Activated naive CD8-positive, alpha-beta T cell (primary cell): ENCODE measurements at regions not wholly inside any gene's neighbourhood (a gene's known extent, or its start where the extent isn't known, plus 50 kb on each side); places are given as distances from the start of the nearest gene placed in this dataset.
"Not testable (repeated sequence)": the region's sequence is repeated elsewhere in the genome, so short reads cannot be mapped to it uniquely, and the experiment has no call there.

ENCODE experiments used
- H3K27ac Mint-ChIP-seq: one replicate; pipeline ENCODE4 v1.8.0; 2021; ENCODE audit warnings: mixed read lengths
- H3K27me3 Mint-ChIP-seq: one replicate; pipeline ENCODE4 v1.8.0; 2021; ENCODE audit warnings: mixed read lengths
- H3K36me3 Mint-ChIP-seq: one replicate; pipeline ENCODE4 v1.8.0; 2021; ENCODE audit warnings: mixed read lengths
- H3K4me1 Mint-ChIP-seq: one replicate; pipeline ENCODE4 v1.8.0; 2021; ENCODE audit warnings: low read depth, mixed read lengths
- H3K4me3 Mint-ChIP-seq: one replicate; pipeline ENCODE4 v1.8.0; 2021; ENCODE audit warnings: mild to moderate bottlenecking, mixed read lengths
- H3K9me3 Mint-ChIP-seq: one replicate; pipeline ENCODE4 v1.8.0; 2021; ENCODE audit warnings: low read depth, mixed read lengths

DNA sequence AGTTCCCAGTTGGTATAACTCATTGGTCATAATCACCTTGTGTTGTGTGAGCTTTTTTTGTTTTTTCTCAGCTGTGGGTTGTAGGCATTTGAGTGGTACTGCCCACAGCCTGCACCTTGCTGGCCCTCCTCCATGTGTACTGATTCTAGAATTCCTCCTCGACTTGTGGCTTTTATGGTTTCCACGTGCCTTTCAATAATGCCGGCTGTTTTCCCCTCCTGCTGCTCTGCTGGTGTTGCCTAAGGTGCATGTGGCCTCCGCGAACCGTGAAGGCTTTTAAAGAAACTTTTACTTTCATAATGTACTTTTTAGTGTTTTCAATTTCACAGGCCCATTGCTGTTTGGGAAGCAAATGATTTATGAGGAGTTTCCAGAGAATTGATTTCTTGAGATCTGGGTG, 518.0 kb downstream of the REEP3 start:
- Mint-ChIP-seq H3K36me3 (no peaks in the 10 kb centered on the region), H3K4me3 (no peak overlapping the region), H3K27me3 (peaks cover 6% of the 10 kb centered on the region), H3K27ac (no peak overlapping the region), H3K4me1 (peaks cover 6% of the 10 kb centered on the region), H3K9me3 (no peaks in the 10 kb centered on the region)

DNA sequence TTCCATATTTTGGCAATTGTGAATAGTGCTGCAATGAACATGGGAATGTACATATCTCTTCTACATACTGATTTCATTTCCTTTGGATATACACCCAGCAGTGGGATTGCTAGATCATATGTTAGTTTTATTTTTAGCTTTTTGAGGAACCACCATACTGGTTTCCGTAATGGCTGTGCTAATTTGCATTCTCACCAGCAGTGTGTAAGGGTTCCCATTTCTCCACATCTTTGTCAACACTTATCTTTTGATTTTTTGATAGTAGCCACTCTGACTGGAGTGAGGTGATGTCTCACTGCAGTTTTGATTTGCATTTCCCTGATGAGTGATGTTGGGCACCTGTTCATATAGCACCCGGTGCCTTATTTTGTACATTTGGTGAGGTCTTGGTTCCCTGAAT, 519.6 kb downstream of the REEP3 start:
- Mint-ChIP-seq H3K9me3 (no peaks in the 10 kb centered on the region), H3K36me3 (no peaks in the 10 kb centered on the region), H3K4me1 (peaks cover 6% of the 10 kb centered on the region), H3K27me3 (peaks cover 4% of the 10 kb centered on the region), H3K27ac (no peak overlapping the region), H3K4me3 (no peak overlapping the region)

DNA sequence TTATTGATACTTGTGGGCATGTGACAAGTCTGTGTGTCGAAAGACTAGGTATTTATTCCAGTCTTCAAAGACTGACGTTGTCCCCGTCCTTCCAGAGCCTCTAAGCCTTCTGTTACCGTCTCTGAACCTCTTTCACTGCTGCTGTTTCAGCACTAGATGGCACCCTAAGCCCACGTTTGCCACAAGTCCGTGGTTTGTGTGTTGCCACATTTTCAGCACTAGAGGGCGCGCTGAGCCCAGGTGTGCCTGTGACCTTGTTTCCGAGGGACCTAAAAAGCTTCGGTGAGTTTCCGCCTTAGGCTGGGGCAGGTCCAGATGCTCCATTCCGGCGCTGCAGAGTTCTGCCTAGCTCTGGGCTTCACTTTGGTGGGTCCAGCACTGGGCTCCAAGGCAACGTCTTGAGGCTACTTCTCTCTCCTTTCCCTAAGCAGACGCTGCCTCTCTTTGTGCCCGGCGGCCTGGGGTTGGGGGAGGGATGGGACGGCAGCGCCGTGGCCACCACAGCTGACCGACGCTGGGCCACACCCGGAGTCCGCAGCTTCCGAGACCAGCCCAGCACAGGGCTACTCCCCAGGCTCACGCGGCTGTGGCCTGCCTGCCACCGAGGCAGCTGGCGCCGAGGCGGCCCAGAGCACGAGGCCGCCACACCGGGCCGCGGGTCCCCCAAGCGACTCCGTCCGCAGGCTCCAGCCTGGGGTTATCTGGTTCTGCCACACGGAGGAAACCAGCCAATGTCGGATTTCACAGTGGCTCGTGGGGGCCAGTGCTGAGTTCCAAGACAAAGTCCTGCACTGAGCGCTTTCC, 520.2 kb downstream of the REEP3 start:
- peak overlapping the region; percentile 66 for H3K4me3 Mint-ChIP-seq
- no peaks in the 10 kb centered on the region for H3K36me3 Mint-ChIP-seq
- H3K27me3 Mint-ChIP-seq: peaks cover 4% of the 10 kb centered on the region
- no peaks in the 10 kb centered on the region for H3K9me3 Mint-ChIP-seq
- no peak overlapping the region for H3K27ac Mint-ChIP-seq
- H3K4me1 Mint-ChIP-seq: peaks cover 6% of the 10 kb centered on the region

DNA sequence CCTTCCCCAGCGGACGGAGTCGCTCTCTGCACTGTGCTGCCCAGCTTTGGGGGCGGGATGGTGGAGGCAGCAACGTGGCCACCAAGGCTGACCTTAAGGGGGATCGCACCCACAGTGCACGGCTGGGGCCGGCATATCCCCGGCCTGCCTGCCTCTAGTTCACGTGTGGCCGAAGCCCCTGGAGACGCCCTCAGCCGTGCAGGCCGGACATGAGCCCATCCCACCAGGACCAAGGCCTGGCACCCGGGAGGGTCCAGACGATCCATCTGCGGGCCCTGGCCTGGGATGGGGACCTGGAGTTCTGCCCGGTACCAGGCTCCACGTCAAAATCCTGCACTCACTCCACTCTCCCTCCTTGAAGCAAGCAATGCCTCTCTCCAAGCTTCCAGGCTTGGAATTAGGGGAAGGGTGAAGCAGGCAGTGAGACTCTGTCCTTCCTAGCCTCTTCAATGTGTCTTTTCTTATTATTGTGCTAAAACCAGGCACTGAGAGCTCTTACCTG, 520.8 kb downstream of the REEP3 start:
- H3K4me1 Mint-ChIP-seq: peaks cover 6% of the 10 kb centered on the region
- H3K9me3 Mint-ChIP-seq: no peaks in the 10 kb centered on the region
- no peaks in the 10 kb centered on the region for H3K36me3 Mint-ChIP-seq
- H3K27me3 Mint-ChIP-seq: peaks cover 4% of the 10 kb centered on the region
- H3K4me3 Mint-ChIP-seq: peak overlapping the region; percentile 56
- H3K27ac Mint-ChIP-seq: no peak overlapping the region

- H3K4me3 Mint-ChIP-seq: no peak overlapping the region
- H3K9me3 Mint-ChIP-seq: no peaks in the 10 kb centered on the region
- no peak overlapping the region for H3K27ac Mint-ChIP-seq
- H3K27me3 Mint-ChIP-seq: peaks cover 2% of the 10 kb centered on the region
- peaks cover 6% of the 10 kb centered on the region for H3K4me1 Mint-ChIP-seq
- H3K36me3 Mint-ChIP-seq: no peaks in the 10 kb centered on the region
Observed at GRCh38 chr10:64044098-64044497, 522.9 kb downstream of the REEP3 start.

GRCh38 chr10:64044957-64045632, 523.9 kb downstream of the REEP3 start:
- H3K27ac Mint-ChIP-seq, H3K36me3 Mint-ChIP-seq, H3K4me3 Mint-ChIP-seq, H3K9me3 Mint-ChIP-seq, H3K4me1 Mint-ChIP-seq, H3K27me3 Mint-ChIP-seq: not testable (repeated sequence)

DNA sequence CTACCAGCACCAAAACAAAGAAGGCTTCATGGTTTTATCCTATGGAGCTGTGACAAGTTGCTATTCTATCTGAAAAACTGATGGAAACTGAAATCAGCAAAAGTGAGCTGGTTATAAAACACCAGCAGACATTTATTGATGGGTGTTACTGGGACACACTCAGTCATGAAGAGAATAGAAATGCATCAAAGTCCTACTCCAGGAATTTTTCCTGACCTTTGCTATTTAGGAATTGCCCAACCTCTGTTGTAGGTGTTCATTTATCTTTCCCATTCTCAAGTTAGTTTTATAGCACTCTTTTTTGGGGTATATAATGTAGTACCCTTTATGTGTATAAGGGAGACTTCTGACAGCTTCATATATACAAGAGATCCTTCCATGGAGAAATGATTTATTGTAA, 533.2 kb downstream of the REEP3 start:
- no peaks in the 10 kb centered on the region for H3K9me3 Mint-ChIP-seq
- H3K27me3 Mint-ChIP-seq: peaks cover 4% of the 10 kb centered on the region
- no peak overlapping the region for H3K4me3 Mint-ChIP-seq
- no peak overlapping the region for H3K27ac Mint-ChIP-seq
- H3K4me1 Mint-ChIP-seq: no peaks in the 10 kb centered on the region
- H3K36me3 Mint-ChIP-seq: no peaks in the 10 kb centered on the region

DNA sequence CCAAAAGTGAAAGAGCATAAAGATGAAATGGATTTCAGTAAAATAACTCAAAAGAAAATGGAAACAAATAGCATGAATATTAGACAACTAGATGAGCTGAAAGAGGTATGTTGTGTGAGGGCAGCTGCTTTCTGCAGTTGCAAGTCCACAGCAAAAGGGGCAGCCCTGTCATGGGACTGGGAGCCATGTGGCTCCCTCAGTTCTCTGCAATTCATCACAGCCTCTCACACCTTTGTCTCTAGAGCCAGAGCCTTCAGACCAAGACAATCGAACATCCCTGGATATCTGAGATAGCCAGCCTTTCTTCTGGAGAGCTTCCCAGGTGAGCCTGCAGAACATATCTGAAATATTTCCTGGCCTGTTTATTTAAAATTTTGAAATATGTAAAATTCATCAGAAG, 538.7 kb downstream of the REEP3 start:
- H3K9me3 Mint-ChIP-seq: no peaks in the 10 kb centered on the region
- H3K4me1 Mint-ChIP-seq: no peaks in the 10 kb centered on the region
- H3K27me3 Mint-ChIP-seq: peaks cover 4% of the 10 kb centered on the region
- no peak overlapping the region for H3K4me3 Mint-ChIP-seq
- H3K36me3 Mint-ChIP-seq: no peaks in the 10 kb centered on the region
- H3K27ac Mint-ChIP-seq: no peak overlapping the region

- Mint-ChIP-seq H3K9me3 (no peaks in the 10 kb centered on the region), H3K27me3 (peaks cover 4% of the 10 kb centered on the region), H3K27ac (no peak overlapping the region), H3K4me3 (no peak overlapping the region), H3K4me1 (no peaks in the 10 kb centered on the region), H3K36me3 (no peaks in the 10 kb centered on the region)
Observed at GRCh38 chr10:64060389-64060788, 539.2 kb downstream of the REEP3 start.

GRCh38 chr10:64062793-64063192, 541.6 kb downstream of the REEP3 start:
- Mint-ChIP-seq H3K4me3 (no peak overlapping the region), H3K36me3 (no peaks in the 10 kb centered on the region), H3K27me3 (peaks cover 4% of the 10 kb centered on the region), H3K4me1 (no peaks in the 10 kb centered on the region), H3K27ac (no peak overlapping the region), H3K9me3 (no peaks in the 10 kb centered on the region)

GRCh38 chr10:64067009-64067606, 545.9 kb downstream of the REEP3 start:
- no peak overlapping the region for H3K27ac Mint-ChIP-seq
- H3K9me3 Mint-ChIP-seq: no peaks in the 10 kb centered on the region
- H3K4me1 Mint-ChIP-seq: no peaks in the 10 kb centered on the region
- peaks cover 2% of the 10 kb centered on the region for H3K27me3 Mint-ChIP-seq
- H3K4me3 Mint-ChIP-seq: no peak overlapping the region
- no peaks in the 10 kb centered on the region for H3K36me3 Mint-ChIP-seq

- Mint-ChIP-seq H3K27ac (no peak overlapping the region), H3K4me3 (no peak overlapping the region), H3K27me3 (peaks cover 2% of the 10 kb centered on the region), H3K36me3 (no peaks in the 10 kb centered on the region), H3K9me3 (no peaks in the 10 kb centered on the region), H3K4me1 (no peaks in the 10 kb centered on the region)
Observed at GRCh38 chr10:64067859-64068258, 546.7 kb downstream of the REEP3 start.

- H3K27ac Mint-ChIP-seq: no peak overlapping the region
- H3K36me3 Mint-ChIP-seq: no peaks in the 10 kb centered on the region
- no peaks in the 10 kb centered on the region for H3K9me3 Mint-ChIP-seq
- H3K27me3 Mint-ChIP-seq: peaks cover 2% of the 10 kb centered on the region
- H3K4me1 Mint-ChIP-seq: no peaks in the 10 kb centered on the region
- H3K4me3 Mint-ChIP-seq: no peak overlapping the region
Observed at GRCh38 chr10:64070241-64070640, 549.0 kb downstream of the REEP3 start.

GRCh38 chr10:64071218-64071617, 550.0 kb downstream of the REEP3 start:
- no peak overlapping the region for H3K4me3 Mint-ChIP-seq
- no peaks in the 10 kb centered on the region for H3K9me3 Mint-ChIP-seq
- peaks cover 4% of the 10 kb centered on the region for H3K27me3 Mint-ChIP-seq
- no peaks in the 10 kb centered on the region for H3K4me1 Mint-ChIP-seq
- no peaks in the 10 kb centered on the region for H3K36me3 Mint-ChIP-seq
- H3K27ac Mint-ChIP-seq: no peak overlapping the region

- Mint-ChIP-seq H3K27ac (no peak overlapping the region), H3K27me3 (peaks cover 7% of the 10 kb centered on the region), H3K4me1 (no peaks in the 10 kb centered on the region), H3K9me3 (no peaks in the 10 kb centered on the region), H3K36me3 (no peaks in the 10 kb centered on the region), H3K4me3 (no peak overlapping the region)
Observed at GRCh38 chr10:64075604-64076003, 554.4 kb downstream of the REEP3 start.
